MM.1S (cell line): ENCODE measurements at regions not wholly inside any gene's neighbourhood (a gene's known extent, or its start where the extent isn't known, plus 50 kb on each side); places are given as distances from the start of the nearest gene placed in this dataset.

Source experiments
- DNase-seq: peaks from one replicate; pipeline ENCODE4 v3.0.0-alpha.2; 2015
- H2AFZ ChIP-seq: fragments of 300-600 bp; sonication (generic); 2 replicates; pipeline ENCODE4 v1.6.0; 2016; ENCODE audit warnings: antibody characterized with exemption, low read length
- H3F3A ChIP-seq: fragments of 300-600 bp; sonication (generic); 2 replicates; pipeline ENCODE4 v1.6.1; 2016; ENCODE audit warnings: mild to moderate bottlenecking, antibody characterized with exemption, low read length, moderate library complexity, mixed read lengths; ENCODE audit not compliant: insufficient read depth
- H3K27ac ChIP-seq: fragments of 300-600 bp; sonication (generic); 2 replicates; pipeline ENCODE4 v1.5.1; 2016; ENCODE audit warnings: mild to moderate bottlenecking, low read length
- H3K27me3 ChIP-seq: fragments of 300-600 bp; sonication (generic); replicated peaks from 2 replicates; pipeline ENCODE4 v1.6.0; 2016; ENCODE audit warnings: low read length; ENCODE audit not compliant: insufficient read depth
- H3K36me3 ChIP-seq: fragments of 300-600 bp; sonication (generic); replicated peaks from 2 replicates; pipeline ENCODE4 v1.6.1; 2016; ENCODE audit warnings: mild to moderate bottlenecking, low read length, mixed read lengths; ENCODE audit not compliant: insufficient read depth
- H3K4me1 ChIP-seq: fragments of 300-600 bp; sonication (generic); 2 replicates; pipeline ENCODE4 v1.6.1; 2016; ENCODE audit warnings: low read length, mixed read lengths
- H3K4me2 ChIP-seq: fragments of 300-600 bp; sonication (generic); 2 replicates; pipeline ENCODE4 v1.6.0; 2016; ENCODE audit warnings: low read depth, low read length
- H3K4me3 ChIP-seq: fragments of 300-600 bp; sonication (generic); 2 replicates; pipeline ENCODE4 v1.5.1; 2016; ENCODE audit warnings: low read length, mixed read lengths
- H3K79me2 ChIP-seq: fragments of 300-600 bp; sonication (generic); 2 replicates; pipeline ENCODE4 v1.6.1; 2016; ENCODE audit warnings: mixed run types, low read length, mixed read lengths
- H3K9ac ChIP-seq: fragments of 300-600 bp; sonication (generic); 2 replicates; pipeline ENCODE4 v1.6.1; 2016; ENCODE audit warnings: low read length, mixed read lengths
- H3K9me2 ChIP-seq: fragments of 300-600 bp; sonication (generic); replicated peaks from 2 replicates; pipeline ENCODE4 v1.6.1; 2016; ENCODE audit warnings: mild to moderate bottlenecking, low read length, mixed read lengths; ENCODE audit not compliant: insufficient read depth
- H3K9me3 ChIP-seq: fragments of 300-600 bp; sonication (generic); replicated peaks from 2 replicates; pipeline ENCODE4 v1.6.1; 2016; ENCODE audit warnings: mild to moderate bottlenecking, low read length, mixed read lengths; ENCODE audit not compliant: insufficient read depth
- H4K20me1 ChIP-seq: fragments of 300-600 bp; sonication (generic); 2 replicates; pipeline ENCODE4 v1.6.1; 2016; ENCODE audit warnings: mild to moderate bottlenecking, low read length, moderate library complexity, mixed read lengths; ENCODE audit not compliant: insufficient read depth
- EZH2 ChIP-seq: fragments of 300-600 bp; sonication (generic); optimal IDR thresholded peaks from 2 replicates; pipeline ENCODE3; 2017; ENCODE audit warnings: low read depth, mild to moderate bottlenecking, antibody characterized with exemption, low read length, mixed read lengths
- EZH2phosphoT487 ChIP-seq: fragments of 300-600 bp; sonication (generic); IDR thresholded peaks from 2 replicates; pipeline ENCODE4 v1.6.1; 2018; ENCODE audit warnings: antibody characterized with exemption, low read length
- TF ChIP-seq, protein P1 (sequence below): fragments of 300-600 bp; sonication (generic); IDR thresholded peaks from 2 replicates; pipeline ENCODE4 v1.5.1; 2016; ENCODE audit warnings: antibody characterized with exemption, low read length, mixed read lengths

DNA sequence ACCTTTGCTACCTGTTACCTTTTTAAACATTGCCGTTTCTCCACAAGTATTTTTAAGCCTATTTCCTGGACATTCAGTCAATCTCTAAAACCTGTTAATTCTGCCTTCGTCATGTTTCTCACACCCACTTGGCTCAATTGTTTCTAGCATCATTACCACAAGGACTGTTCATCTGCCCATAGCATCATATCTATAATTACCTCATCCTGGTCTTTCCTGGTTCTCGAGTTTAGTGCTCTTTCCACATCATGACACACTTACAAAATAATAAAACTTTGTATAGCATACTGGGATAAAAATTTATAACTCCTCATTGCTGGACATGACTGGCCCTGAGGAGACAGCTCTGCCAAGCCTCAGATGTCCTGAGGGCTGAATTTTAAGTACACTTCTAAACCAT lies 104.8 kb downstream of the CYB561 start:
- no peaks in the 10 kb centered on the region for H4K20me1 ChIP-seq

DNA sequence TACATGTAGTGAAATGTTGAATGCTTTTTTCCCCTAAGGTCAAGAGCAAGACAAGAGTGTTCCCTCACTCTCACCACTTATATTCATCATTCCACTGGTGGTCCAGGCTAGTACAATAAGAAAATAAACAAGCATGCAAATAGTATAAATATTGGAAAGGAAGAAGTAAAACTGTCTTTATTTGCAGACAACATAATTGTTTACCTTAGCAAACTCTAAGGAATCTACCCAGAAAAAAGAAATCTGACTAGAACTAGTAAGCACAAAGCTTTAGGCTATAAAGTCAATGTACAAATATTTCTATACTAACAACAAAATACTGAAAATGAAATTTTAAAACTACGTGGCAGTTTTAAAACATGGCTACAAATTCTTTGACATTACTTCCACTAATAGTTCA lies 101.7 kb downstream of the CYB561 start:
- Histone ChIP-seq H2AFZ (no peak overlapping the region), H3K9me2 (no peaks in the 10 kb centered on the region), H3F3A (no peaks in the 10 kb centered on the region), H3K4me3 (no peak overlapping the region), H3K79me2 (no peaks in the 10 kb centered on the region), H3K4me2 (no peak overlapping the region), H3K27ac (no peak overlapping the region), H3K36me3 (no peaks in the 10 kb centered on the region), H4K20me1 (no peaks in the 10 kb centered on the region), H3K9ac (no peak overlapping the region), H3K4me1 (no peaks in the 10 kb centered on the region), H3K27me3 (no peaks in the 10 kb centered on the region), H3K9me3 (no peaks in the 10 kb centered on the region)
- DNase-seq: no peak
- TF ChIP-seq, protein P1, sequence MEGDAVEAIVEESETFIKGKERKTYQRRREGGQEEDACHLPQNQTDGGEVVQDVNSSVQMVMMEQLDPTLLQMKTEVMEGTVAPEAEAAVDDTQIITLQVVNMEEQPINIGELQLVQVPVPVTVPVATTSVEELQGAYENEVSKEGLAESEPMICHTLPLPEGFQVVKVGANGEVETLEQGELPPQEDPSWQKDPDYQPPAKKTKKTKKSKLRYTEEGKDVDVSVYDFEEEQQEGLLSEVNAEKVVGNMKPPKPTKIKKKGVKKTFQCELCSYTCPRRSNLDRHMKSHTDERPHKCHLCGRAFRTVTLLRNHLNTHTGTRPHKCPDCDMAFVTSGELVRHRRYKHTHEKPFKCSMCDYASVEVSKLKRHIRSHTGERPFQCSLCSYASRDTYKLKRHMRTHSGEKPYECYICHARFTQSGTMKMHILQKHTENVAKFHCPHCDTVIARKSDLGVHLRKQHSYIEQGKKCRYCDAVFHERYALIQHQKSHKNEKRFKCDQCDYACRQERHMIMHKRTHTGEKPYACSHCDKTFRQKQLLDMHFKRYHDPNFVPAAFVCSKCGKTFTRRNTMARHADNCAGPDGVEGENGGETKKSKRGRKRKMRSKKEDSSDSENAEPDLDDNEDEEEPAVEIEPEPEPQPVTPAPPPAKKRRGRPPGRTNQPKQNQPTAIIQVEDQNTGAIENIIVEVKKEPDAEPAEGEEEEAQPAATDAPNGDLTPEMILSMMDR: no peak
- TF ChIP-seq EZH2phosphoT487: no peak
- no peak for TF ChIP-seq EZH2

More for the DNA sequence above, 104.8 kb downstream of the CYB561 start:
- Histone ChIP-seq H3F3A (no peaks in the 10 kb centered on the region), H3K4me1 (no peaks in the 10 kb centered on the region), H3K4me2 (no peak overlapping the region), H3K27me3 (no peaks in the 10 kb centered on the region), H3K9ac (no peak overlapping the region), H3K36me3 (no peaks in the 10 kb centered on the region), H3K9me3 (no peaks in the 10 kb centered on the region), H2AFZ (no peak overlapping the region), H3K79me2 (no peaks in the 10 kb centered on the region), H3K9me2 (no peaks in the 10 kb centered on the region), H3K27ac (no peak overlapping the region), H3K4me3 (no peak overlapping the region)
- no peak for DNase-seq
- TF ChIP-seq EZH2 (no peak), EZH2phosphoT487 (no peak)
- TF ChIP-seq, protein P1: no peak

GRCh38 chr17:63345611-63346010 lies 100.5 kb downstream of the CYB561 start:
- no peaks in the 10 kb centered on the region for H3K9me2 ChIP-seq
- H3K4me1 ChIP-seq: no peaks in the 10 kb centered on the region
- H3K4me3 ChIP-seq: no peak overlapping the region
- no peaks in the 10 kb centered on the region for H3F3A ChIP-seq
- H3K36me3 ChIP-seq: no peaks in the 10 kb centered on the region
- H3K9me3 ChIP-seq: no peaks in the 10 kb centered on the region
- no peak for DNase-seq
- no peaks in the 10 kb centered on the region for H3K79me2 ChIP-seq
- H4K20me1 ChIP-seq: no peaks in the 10 kb centered on the region
- TF ChIP-seq EZH2: no peak
- TF ChIP-seq EZH2phosphoT487: no peak
- TF ChIP-seq, protein P1: no peak
- no peak overlapping the region for H3K9ac ChIP-seq
- no peak overlapping the region for H3K27ac ChIP-seq
- no peaks in the 10 kb centered on the region for H3K27me3 ChIP-seq
- no peak overlapping the region for H2AFZ ChIP-seq
- no peak overlapping the region for H3K4me2 ChIP-seq
